Stimulated activated CD8-positive, alpha-beta memory T cell treated with anti-CD3 and anti-CD28 coated beads, Interleukin-7, amount 100 ng/mL, for 1 hour (primary cell): ENCODE measurements at regions not wholly inside any gene's neighbourhood (a gene's known extent, or its start where the extent isn't known, plus 50 kb on each side); places are given as distances from the start of the nearest gene placed in this dataset.
"Not testable (repeated sequence)": the region's sequence is repeated elsewhere in the genome, so short reads cannot be mapped to it uniquely, and the experiment has no call there.

Experiments
- DNase-seq, 2 donors: peaks; one replicate each; pipeline ENCODE4 v3.0.0-alpha.2; 2020; ENCODE audit warnings: low read depth in 2 of 2

DNA sequence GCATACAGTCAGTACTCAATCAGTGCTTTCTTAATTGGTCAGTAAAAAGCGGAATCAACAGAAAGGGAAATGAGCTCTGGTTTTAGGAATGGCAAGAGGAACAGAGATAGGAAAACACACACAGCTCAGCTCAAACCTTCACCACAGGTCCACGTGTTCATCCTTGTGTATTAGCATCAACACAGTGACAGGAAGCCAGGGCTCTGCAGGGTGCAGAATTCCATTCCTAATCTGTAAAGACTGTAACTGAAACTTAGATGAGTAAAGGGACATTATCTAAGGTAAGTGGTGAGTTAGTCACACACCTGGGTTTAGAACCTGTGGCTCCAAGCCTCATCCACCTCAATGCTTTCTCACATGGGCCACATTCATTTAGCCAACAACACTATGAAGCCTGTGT is 1242.2 kb upstream of the TMEM132C start:
- DNase-seq = no peak

DNA sequence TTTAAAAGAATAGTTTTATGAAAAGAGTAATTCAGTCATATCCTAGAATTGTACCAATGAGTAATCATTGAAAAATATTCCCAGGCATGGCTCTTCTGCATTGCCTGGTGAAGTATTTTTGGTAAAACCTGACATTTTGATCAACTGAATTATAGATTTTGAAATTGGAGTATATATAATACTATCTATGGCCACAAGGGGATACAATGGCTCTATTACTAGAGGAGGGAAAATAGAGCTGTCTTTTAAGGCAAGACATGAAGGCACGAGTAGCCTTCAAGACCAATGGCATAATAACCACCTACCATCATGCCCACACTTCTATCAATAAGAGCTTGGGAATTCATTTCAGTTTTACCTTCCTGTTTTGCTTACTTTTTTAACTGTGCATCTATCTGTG is 1241.4 kb upstream of the TMEM132C start:
- DNase-seq = no peak

GRCh38 chr12:127035011-127035879 is 1231.7 kb upstream of the TMEM132C start:
- no peak for DNase-seq

- DNase-seq = no peak
Observed at GRCh38 chr12:127038152-127038551, 1228.8 kb upstream of the TMEM132C start.

GRCh38 chr12:127038761-127039160 is 1228.2 kb upstream of the TMEM132C start:
- DNase-seq = no peak

GRCh38 chr12:127041985-127042625 is 1224.9 kb upstream of the TMEM132C start:
- no peak for DNase-seq

DNA sequence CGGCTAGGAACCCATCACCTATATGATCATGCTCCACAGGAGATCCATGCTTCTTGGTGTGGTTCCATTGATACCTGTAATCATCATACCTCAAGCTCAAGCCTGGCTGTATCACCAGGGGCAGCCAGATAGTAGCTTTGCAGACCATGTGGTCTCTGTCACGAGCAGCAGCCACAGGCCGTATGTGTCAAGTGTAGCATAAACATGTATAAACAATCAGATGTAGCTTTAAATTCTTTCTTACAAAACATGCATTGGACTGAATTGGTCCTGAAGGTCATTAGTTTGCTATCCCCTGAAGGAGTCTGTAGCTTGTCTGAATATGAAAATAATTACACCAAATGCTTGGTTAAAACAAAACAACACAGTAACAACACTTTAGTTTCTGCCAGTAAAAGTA is 1223.2 kb upstream of the TMEM132C start:
- no peak for DNase-seq

GRCh38 chr12:127044836-127045235 is 1222.1 kb upstream of the TMEM132C start:
- no peak for DNase-seq

DNA sequence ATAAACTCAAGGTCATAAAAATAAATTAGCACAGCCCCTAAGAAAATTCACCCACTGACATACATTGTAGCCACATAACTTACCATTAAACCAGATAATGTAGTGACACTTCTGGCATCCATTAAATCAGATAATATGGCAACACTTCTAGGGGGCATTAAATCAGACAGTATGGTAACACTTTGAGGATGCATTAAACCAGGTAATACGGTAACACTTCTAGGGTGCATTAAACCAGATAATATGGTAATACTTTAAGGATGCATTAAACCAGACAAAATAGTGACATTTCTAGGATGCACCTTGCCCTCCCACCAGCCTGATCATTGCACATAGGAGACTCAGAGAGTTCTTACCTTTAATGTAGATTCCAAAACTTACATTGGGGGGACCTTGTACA is 1220.5 kb upstream of the TMEM132C start:
- no peak for DNase-seq

DNA sequence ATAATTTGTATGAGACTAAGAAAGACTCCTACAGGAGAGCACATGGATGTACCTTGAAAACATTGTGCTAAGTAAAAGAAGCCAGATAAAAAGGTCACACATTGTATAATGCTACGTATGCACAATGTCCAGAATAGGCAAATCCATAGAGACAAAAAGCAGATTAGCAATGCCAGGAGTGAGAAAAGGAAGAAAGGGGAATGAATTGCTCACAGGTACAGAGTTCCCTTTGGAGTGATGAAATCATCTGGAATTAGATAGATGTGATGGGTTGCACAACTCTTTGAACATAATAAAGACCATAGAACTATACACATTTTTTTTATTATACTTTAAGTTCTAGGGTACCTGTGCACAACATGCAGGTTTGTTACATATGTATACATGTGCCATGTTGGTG is 1218.9 kb upstream of the TMEM132C start:
- DNase-seq = no peak

DNA sequence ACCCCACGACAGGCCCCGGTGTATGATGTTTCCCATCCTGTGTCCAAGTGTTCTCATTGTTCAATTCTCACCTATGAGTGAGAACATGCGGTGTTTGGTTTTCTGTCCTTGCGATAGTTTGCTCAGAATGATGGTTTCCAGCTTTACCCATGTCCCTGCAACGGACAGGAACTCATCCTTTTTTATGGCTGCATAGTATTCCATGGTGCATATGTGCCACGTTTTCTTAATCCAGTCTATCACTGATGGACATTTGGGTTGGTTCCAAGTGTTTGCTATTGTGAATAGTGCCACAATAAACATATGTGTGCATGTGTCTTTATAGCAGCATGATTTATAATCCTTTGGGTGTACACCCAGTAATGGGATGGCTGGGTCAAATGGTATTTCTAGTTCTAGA is 1218.4 kb upstream of the TMEM132C start:
- DNase-seq = not testable (repeated sequence)

- DNase-seq = no peak
Observed at GRCh38 chr12:127051139-127051538, 1215.8 kb upstream of the TMEM132C start.

- DNase-seq = no peak
Observed at GRCh38 chr12:127052511-127053232, 1214.3 kb upstream of the TMEM132C start.

DNA sequence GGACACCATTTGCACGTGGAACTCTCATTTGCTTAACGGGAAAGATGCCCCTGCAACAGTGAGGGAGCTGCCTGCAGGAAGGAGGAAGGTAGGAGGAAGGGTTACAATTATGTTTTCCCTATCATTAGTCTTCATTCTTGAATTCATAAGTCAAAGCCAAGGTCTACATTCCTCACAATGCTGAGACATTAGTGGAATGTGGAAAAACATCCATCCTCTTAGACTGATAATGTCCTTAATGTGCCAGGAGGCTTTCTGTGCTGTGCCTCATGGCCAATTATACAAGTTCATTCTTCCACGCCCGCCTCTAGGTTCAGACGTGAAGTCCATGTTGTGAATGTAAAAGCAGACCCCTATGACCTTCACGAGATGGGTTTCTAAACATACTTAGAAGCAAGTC is 1212.4 kb upstream of the TMEM132C start:
- DNase-seq = no peak

- DNase-seq = no peak
Observed at GRCh38 chr12:127060310-127060847, 1206.6 kb upstream of the TMEM132C start.

GRCh38 chr12:127060933-127061332 is 1206.0 kb upstream of the TMEM132C start:
- DNase-seq = no peak

DNA sequence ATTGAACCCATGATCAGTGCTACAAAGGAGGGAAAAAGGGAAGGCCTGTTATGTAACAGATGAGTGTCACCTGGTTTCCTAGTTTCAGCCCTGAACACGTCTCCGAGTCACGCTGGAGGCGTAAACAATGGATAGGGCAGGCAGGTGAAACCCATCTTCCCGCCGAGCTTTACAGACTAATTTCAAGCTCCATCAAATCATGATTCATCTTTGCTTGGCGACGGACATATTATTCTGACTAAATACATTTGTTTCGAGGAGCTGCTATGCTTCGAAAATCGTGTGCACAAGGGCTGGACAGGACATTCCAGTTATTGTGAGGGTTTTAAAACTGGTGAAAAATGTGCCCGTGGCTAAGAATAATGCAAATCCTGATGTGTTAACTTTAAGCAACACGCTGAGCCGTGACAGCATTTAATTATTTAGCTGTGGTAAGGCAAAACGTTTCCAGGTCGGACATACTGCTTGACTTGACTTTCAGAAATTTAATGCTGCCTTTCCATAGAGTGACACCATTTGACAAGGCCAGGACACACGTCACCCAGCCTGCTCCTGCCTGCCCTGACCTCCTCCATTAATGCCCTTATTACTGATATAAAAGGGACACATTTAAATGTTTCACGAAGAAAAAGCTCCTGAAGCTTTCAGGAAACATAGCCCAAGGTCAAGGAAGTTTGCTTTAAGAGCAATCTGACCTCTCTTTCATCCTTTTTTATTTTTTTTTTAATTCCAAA is 1203.5 kb upstream of the TMEM132C start:
- no peak for DNase-seq

- no peak for DNase-seq
Observed at GRCh38 chr12:127064207-127064606, 1202.8 kb upstream of the TMEM132C start.

DNA sequence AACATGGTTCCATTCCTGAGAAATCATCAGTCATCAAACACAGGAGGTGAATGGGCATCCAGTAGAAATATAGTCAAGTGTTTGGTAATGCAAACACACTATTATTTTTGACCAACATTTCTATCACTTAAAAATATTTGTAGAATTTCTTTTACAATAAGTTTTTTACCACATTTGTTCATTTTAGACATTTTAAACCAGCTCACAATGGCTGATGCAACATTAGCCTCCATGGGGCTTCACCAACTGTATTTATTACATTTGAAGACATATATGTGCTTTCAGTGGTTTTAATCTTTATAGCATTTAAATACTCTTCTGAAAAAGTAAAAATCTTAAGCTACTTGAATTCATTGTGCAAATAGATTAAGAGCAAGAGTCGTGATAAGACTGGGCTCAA is 1201.4 kb upstream of the TMEM132C start:
- DNase-seq = no peak

- no peak for DNase-seq
Observed at GRCh38 chr12:127070515-127071157, 1196.3 kb upstream of the TMEM132C start.

DNA sequence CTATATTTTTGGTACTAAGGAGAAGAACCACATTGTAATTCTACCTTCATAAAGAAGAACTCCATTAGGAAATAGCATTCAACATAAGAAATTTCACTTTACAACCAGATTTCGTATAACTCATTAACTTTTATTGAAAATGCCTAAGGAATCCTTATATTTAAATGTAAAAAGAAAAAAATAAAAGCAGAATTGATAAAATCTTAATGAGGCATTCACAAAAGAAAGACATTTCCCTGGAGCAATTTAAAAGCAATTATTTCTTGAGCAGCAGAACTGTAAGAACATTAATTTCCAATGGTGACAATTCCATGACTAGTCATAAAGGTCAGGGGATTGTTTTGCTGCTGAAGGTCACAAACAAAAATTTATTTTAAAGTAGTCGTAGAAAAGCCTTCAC is 1192.8 kb upstream of the TMEM132C start:
- no peak for DNase-seq
